GM19372 (cell line): ENCODE measurements at regions not wholly inside any gene's neighbourhood (a gene's known extent, or its start where the extent isn't known, plus 50 kb on each side); places are given as distances from the start of the nearest gene placed in this dataset.
"Not testable (repeated sequence)": the region's sequence is repeated elsewhere in the genome, so short reads cannot be mapped to it uniquely, and the experiment has no call there.

Experiments used
- ATAC-seq: cut with Tn5 transposase; IDR thresholded peaks from one replicate; pipeline ENCODE4 v1.9.1; 2021; ENCODE audit warnings: mild to moderate bottlenecking, low read depth, moderate library complexity; ENCODE audit not compliant: unreplicated experiment

- ATAC-seq: no peak
Measured at GRCh38 chr6:81568973-81569372, 183.5 kb downstream of the TENT5A start.

DNA sequence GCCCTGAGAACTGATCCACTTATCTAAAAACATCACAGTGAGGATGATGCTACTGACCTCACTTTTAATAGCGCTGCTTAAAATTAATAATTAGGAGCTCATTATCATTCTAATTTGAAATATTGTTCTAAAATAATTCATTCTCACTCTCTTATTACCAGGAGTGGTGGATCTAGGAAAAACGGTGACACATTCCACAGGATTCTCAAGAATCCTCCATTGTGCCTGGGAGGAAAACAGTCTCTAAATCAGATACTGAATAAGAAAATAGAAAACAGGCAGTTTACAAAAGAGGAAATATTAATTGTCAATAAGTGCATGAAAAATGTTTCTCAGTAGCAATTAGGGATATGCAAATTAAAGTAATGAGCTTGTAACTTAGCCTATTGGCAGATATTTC is 187.4 kb downstream of the TENT5A start:
- ATAC-seq: no peak

- no peak for ATAC-seq
Measured at GRCh38 chr6:81564470-81565068, 187.9 kb downstream of the TENT5A start.

DNA sequence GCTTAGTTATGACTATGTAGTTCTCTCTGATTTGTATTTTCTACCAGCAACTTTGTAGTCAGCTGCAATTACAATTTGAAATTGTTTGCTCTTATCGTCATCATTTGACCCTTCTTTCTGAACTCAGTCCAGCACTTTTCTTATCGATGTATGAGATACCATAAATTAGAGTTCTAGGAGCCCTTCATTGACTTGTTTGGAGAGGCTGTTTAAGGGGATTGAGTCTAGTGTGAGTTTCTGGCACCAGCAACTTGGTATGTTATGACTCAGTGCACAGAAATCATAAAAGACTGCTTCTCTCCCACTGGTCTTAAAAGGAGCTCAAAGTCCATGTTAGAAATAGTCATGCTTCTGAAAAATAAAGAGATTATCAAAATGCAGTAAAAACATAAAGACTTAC is 190.3 kb downstream of the TENT5A start:
- ATAC-seq: no peak

GRCh38 chr6:81561731-81562130 is 190.8 kb downstream of the TENT5A start:
- no peak for ATAC-seq

DNA sequence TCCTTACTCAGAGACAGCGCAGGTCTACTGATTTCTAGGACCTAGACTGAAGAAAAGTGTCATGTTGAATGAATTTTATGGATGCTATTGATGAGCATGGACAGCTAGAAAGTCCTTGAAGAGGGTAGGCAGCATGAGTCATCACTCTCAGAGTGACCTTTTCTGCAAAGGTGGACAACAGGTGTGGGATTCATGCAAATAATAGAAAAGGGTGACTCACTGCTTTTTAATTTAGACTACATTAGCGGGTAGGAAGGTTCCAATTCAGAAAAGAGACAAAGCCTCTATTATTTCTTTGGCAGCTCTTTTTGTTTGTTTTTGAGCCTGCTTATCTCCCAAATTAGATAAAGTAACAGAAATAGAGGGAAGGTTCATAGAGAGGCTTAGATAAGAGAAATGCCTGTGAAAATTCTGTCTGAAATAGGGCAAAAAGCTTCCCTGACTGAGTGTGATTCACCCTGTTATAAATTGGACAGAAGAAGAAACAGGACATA is 191.4 kb downstream of the TENT5A start:
- ATAC-seq: no peak

GRCh38 chr6:81557811-81558210 is 194.7 kb downstream of the TENT5A start:
- no peak for ATAC-seq

DNA sequence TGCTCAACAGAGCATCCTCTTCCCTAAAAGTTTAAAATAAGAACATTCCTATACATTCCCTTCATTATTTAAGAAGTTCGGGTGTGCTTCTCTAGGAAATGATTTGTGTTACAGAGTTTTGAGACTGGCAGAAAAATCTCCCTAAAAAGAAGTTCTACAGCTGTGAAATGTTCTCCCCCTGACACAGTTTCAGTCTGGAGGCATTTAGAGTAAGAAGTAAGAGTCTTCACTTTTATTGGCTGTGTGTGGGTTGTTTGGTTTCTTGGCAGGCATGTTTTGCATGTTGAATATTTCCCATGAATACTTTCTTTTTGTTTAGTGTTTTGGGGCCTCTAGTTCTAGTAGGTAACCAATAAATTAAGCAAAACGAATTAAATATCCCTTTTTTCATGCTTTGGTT is 195.9 kb downstream of the TENT5A start:
- no peak for ATAC-seq

GRCh38 chr6:81553216-81553615 is 199.3 kb downstream of the TENT5A start:
- ATAC-seq: no peak

DNA sequence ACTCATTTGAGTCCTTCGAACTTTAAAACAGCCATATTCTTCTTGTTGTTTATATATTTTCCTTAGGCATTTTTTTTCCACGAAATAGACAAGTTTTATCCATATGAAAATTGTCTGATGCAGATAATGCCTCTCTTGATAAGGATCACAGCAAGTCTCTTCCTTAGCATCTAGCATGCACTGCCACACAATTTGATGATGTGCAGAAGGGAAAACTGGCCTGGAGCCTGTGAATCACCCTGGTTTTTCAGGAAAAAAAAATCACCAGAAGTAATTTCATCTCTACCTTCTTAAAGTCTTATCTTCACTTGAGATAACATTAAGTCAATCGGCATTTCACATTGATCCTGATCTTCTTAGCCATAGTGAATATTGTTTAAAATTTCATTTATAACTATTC is 199.8 kb downstream of the TENT5A start:
- no peak for ATAC-seq

- no peak for ATAC-seq
Measured at GRCh38 chr6:81547149-81547548, 205.3 kb downstream of the TENT5A start.

- no peak for ATAC-seq
Measured at GRCh38 chr6:81534934-81535465, 217.5 kb downstream of the TENT5A start.

DNA sequence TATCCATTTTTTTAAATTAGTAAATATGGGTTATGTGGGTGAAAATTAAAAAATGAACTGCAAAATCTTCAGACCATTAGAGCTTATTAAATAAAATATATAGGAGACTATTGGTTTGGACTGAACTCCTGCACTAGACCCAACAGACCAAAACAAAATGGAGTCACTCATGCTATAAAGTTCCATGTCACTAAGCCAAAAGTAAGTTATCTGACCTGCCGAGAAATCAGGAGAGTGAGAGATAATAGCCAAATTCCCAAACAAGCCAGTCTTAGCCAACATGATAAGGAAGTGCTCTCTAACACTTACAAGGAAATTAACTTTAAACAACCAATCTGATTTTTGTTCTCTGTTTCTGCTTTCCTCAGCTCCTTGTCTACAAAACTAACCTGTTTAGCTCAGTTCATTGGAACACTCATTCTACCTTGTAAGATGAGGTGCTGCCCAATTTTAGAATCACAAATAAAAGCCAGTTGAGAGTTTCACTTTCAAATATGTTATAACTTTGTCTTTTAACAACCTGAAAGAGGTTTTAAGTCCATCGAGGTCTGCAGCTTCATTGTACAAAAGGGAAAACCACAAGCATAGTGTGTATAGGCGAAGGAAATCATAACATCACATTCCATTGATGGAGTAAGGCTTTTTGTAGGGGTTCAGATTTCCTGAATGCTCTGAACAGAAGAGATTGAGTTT is 220.5 kb downstream of the TENT5A start:
- no peak for ATAC-seq

DNA sequence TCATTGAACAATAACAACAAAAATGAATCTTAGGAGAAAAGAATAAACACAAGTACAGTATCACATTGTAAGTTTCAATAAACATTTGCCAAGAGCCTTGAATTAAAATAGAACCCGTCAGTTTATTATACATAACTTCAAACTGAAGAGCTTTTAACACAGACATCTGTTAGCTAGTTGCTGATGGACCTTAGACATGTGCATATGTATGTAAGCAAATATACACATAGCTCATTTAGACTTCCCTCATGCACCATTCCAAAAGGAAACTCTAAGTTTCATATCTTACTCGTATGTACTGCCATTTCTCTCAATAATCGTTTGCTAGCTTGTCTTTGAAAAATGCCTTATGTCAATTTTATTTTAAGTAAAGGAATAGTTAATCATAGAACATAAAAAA is 235.0 kb downstream of the TENT5A start:
- no peak for ATAC-seq

DNA sequence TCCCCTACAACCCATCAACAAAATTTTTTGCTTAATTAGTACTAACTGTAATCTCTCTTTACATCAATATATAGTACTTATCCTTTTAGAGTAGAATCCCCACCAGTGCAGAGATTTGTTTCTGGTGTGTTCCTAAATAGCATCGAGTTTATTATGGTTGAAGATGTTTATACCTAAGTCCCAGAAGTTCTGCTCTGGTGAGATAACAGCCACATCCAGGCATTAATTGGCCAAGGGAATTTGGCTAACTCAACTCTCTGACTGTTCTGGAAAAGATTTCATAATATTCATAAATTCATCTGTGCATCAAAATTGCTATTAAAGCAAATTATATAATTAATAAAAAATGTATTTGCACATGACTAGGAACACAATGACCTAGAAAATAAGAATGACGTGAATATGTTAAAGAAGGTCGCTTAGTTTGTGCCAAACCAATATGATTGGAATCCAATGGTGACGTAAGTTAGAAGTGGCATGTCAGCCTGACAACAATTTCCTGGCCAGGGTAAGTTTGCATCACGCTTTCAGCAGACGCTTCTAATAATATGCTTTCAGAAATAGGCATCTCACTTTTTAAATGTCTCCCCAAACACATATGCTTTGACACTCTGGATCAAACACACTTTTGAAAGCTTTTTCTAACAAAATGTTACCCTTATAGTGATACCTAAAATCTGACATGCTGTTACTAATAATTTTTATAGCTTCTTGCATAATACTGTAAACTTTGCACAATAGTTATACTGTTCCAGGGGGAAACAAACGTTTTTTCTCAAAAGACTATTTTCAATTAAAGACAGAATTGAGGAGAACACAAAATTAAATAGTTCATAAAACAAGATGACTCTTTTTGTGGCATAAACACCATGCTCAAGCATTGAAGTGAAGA is 236.7 kb downstream of the TENT5A start:
- no peak for ATAC-seq

DNA sequence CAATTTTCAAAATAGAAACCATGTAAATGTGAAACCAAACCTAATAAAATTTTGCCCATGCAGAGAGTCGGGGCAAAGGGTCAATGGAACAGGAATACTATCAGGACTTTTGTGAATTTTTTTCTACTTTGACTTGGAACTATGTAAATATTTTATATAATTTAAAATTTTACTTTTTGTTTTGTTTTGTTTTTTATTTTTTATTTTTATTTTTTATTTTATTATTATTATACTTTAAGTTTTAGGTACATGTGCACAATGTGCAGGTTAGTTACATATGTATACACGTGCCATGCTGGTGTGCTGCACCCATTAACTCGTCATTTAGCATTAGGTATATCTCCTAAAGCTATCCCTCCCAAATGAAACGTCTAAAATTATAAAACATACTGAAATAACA is 238.3 kb downstream of the TENT5A start:
- ATAC-seq: not testable (repeated sequence)

GRCh38 chr6:81511423-81511822 is 241.1 kb downstream of the TENT5A start:
- ATAC-seq: no peak

GRCh38 chr6:81495999-81496398 is 256.5 kb downstream of the TENT5A start:
- no peak for ATAC-seq

- ATAC-seq: no peak
Measured at GRCh38 chr6:81491454-81492101, 260.9 kb downstream of the TENT5A start.

GRCh38 chr6:81487489-81487888 is 265.0 kb downstream of the TENT5A start:
- ATAC-seq: no peak

- no peak for ATAC-seq
Measured at GRCh38 chr6:81486234-81486633, 266.2 kb downstream of the TENT5A start.
